HTERT RPE-1 (cell line): ENCODE measurements at regions not wholly inside any gene's neighbourhood (a gene's known extent, or its start where the extent isn't known, plus 50 kb on each side); places are given as distances from the start of the nearest gene placed in this dataset.

Source experiments
- in situ Hi-C: fragments of 300-500 bp; cut with MboI; formaldehyde crosslinking; loops from 4 replicates; pipeline ENCODE4 v1.14.3; 2020; ENCODE audit warnings: low sequenced_read_pairs

- in situ Hi-C loops, result no loop called here
Measured at GRCh38 chr2:64704161-64704560, 50.4 kb upstream of the SERTAD2 start.

- in situ Hi-C loops, result no loop called here
Measured at GRCh38 chr2:64704996-64705395, 51.3 kb upstream of the SERTAD2 start.

- in situ Hi-C loops, result no loop called here
Measured at GRCh38 chr2:64707276-64707675, 53.6 kb upstream of the SERTAD2 start.

GRCh38 chr2:64708829-64709228, 55.1 kb upstream of the SERTAD2 start:
- in situ Hi-C loops, result no loop called here

- in situ Hi-C loops, result no loop called here
Measured at GRCh38 chr2:64711252-64711800, 57.6 kb upstream of the SERTAD2 start.

GRCh38 chr2:64713686-64714085, 60.0 kb upstream of the SERTAD2 start:
- in situ Hi-C loops, result no loop called here

GRCh38 chr2:64716569-64716968, 62.9 kb upstream of the SERTAD2 start:
- in situ Hi-C loops, result no loop called here

- in situ Hi-C loops, result no loop called here
Measured at GRCh38 chr2:64718250-64718885, 64.7 kb upstream of the SERTAD2 start.

- in situ Hi-C loops, result no loop called here
Measured at GRCh38 chr2:64720535-64721319, 67.0 kb upstream of the SERTAD2 start.

GRCh38 chr2:64721320-64721623, 67.6 kb upstream of the SERTAD2 start:
- in situ Hi-C loops, result no loop called here

GRCh38 chr2:64722291-64723044, 68.8 kb upstream of the SERTAD2 start:
- in situ Hi-C loops, result no loop called here

- in situ Hi-C loops, result no loop called here
Measured at GRCh38 chr2:64727013-64727767, 73.5 kb upstream of the SERTAD2 start.

- in situ Hi-C loops, result no loop called here
Measured at GRCh38 chr2:64727843-64728463, 74.2 kb upstream of the SERTAD2 start.

- in situ Hi-C loops, result no loop called here
Measured at GRCh38 chr2:64730551-64731262, 77.0 kb upstream of the SERTAD2 start.

GRCh38 chr2:64731263-64731643, 77.5 kb upstream of the SERTAD2 start:
- in situ Hi-C loops, result no loop called here

- in situ Hi-C loops, result no loop called here
Measured at GRCh38 chr2:64731746-64732145, 78.0 kb upstream of the SERTAD2 start.

GRCh38 chr2:64732146-64732545, 78.4 kb upstream of the SERTAD2 start:
- in situ Hi-C loops, result no loop called here

- in situ Hi-C loops, result no loop called here
Measured at GRCh38 chr2:64735504-64735903, 81.8 kb upstream of the SERTAD2 start.

GRCh38 chr2:64737547-64737946, 83.8 kb upstream of the SERTAD2 start:
- in situ Hi-C loops, result no loop called here

- in situ Hi-C loops, result no loop called here
Measured at GRCh38 chr2:64738026-64738425, 84.3 kb upstream of the SERTAD2 start.
